PC-9 (cell line): ENCODE measurements at regions not wholly inside any gene's neighbourhood (a gene's known extent, or its start where the extent isn't known, plus 50 kb on each side); places are given as distances from the start of the nearest gene placed in this dataset.

ENCODE experiments used
- BruUV-seq: library from RNA; stranded (reverse); fragments of 400-500 nt; replicated peaks from 2 replicates; lab custom pipeline; 2021; lab: Mats Ljungman, UMichigan
- CTCF ChIA-PET: fragments of 300-600 bp; sonication (Branson Sonifier 250); formaldehyde crosslinking; loops from one replicate; lab custom pipeline; 2022; ENCODE audit warnings: antibody characterized with exemption; lab: Charles Lee
- POLR2A ChIA-PET: fragments of 300-600 bp; sonication (Branson Sonifier 250); formaldehyde crosslinking; loops from one replicate; lab custom pipeline; 2022; ENCODE audit warnings: antibody characterized with exemption; ENCODE audit not compliant: unreplicated experiment; lab: Charles Lee
- DNase-seq, 2 experiments: peaks; one replicate each; pipeline versions ENCODE4 v3.0.0 to v3.0.0-alpha.2; 2015 to 2022; ENCODE audit warnings: mixed read lengths in 1 of 2
- H2AFZ ChIP-seq: fragments of 200-600 bp; sonication (generic); 2 replicates; pipeline ENCODE4 v1.8.1; 2017; ENCODE audit warnings: antibody characterized with exemption
- H3F3A ChIP-seq: fragments of 200-600 bp; sonication (generic); 2 replicates; pipeline ENCODE4 v1.8.1; 2017; ENCODE audit warnings: antibody characterized with exemption, mild to moderate bottlenecking, low read depth; ENCODE audit not compliant: insufficient read depth
- H3K27ac ChIP-seq: fragments of 200-600 bp; sonication (generic); 2 replicates; pipeline ENCODE4 v1.6.1; 2016; ENCODE audit warnings: mixed run types
- H3K27me3 ChIP-seq: fragments of 200-600 bp; sonication (generic); 2 replicates; pipeline ENCODE4 v1.6.1; 2016; ENCODE audit warnings: low read depth, mixed run types; ENCODE audit not compliant: insufficient read depth
- H3K36me3 ChIP-seq: fragments of 200-600 bp; sonication (generic); 2 replicates; pipeline ENCODE4 v1.6.1; 2016; ENCODE audit warnings: low read depth, mixed run types
- H3K4me1 ChIP-seq: fragments of 200-600 bp; sonication (generic); replicated peaks from 2 replicates; pipeline ENCODE4 v1.6.1; 2016; ENCODE audit warnings: mixed run types; ENCODE audit not compliant: insufficient read depth
- H3K4me2 ChIP-seq: fragments of 200-600 bp; sonication (generic); 2 replicates; pipeline ENCODE4 v1.6.1; 2017; ENCODE audit warnings: mixed run types
- H3K4me3 ChIP-seq: fragments of 200-600 bp; sonication (generic); 2 replicates; pipeline ENCODE4 v1.6.1; 2016; ENCODE audit warnings: mixed run types
- H3K79me2 ChIP-seq: fragments of 200-600 bp; sonication (generic); 2 replicates; pipeline ENCODE4 v1.6.1; 2017; ENCODE audit warnings: low read depth, mixed run types
- H3K9me2 ChIP-seq: fragments of 200-600 bp; sonication (generic); 2 replicates; pipeline ENCODE4 v1.8.1; 2017; ENCODE audit warnings: mild to moderate bottlenecking; ENCODE audit not compliant: insufficient read depth
- H3K9me3 ChIP-seq: fragments of 200-600 bp; sonication (generic); 2 replicates; pipeline ENCODE4 v1.8.1; 2016; ENCODE audit warnings: low read depth; ENCODE audit not compliant: insufficient read depth
- H4K20me1 ChIP-seq: fragments of 200-600 bp; sonication (generic); 2 replicates; pipeline ENCODE4 v1.8.1; 2017; ENCODE audit not compliant: insufficient read depth
- EZH2 ChIP-seq: fragments of 200-600 bp; sonication (generic); IDR thresholded peaks from 2 replicates; pipeline ENCODE4 v1.8.0; 2017; ENCODE audit warnings: antibody characterized with exemption, low read depth
- intact Hi-C: fragments of 100-400 bp; cut with micrococcal nuclease; formaldehyde crosslinking; loops from one replicate; pipeline ENCODE4 v1.10.0; 2022; ENCODE audit not compliant: unreplicated experiment
- TF ChIP-seq, protein P1 (sequence below): fragments of 200-600 bp; sonication (generic); conservative IDR thresholded peaks from 2 replicates; pipeline ENCODE4 v1.6.1; 2017; ENCODE audit warnings: mixed run types, antibody characterized with exemption, mild to moderate bottlenecking, moderate library complexity

DNA sequence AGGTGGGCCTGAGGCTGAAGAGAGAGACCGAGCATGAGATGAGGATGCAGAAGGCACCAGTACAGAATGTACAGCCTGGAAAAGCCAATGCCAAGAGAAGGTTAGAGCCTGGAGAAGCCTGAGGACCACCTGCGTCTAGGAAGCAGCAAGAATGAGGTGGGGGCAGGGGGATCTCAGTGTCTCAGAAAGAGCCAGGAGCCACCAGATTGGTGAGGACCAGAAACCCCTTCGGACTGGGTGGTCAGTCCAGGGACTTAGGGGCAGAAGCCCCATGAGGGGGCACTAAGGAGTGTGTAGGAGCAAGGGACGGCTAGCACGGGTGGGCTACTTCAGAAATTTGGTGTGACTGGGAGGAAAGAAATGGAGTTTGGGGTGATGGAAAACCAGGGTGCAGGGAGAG is 205.9 kb upstream of the RNF32 start:
- Histone ChIP-seq H3K79me2 (no peaks in the 10 kb centered on the region), H2AFZ (no peak overlapping the region), H3K4me1 (no peaks in the 10 kb centered on the region), H3K4me3 (no peak overlapping the region), H3K27ac (no peak overlapping the region), H3F3A (no peaks in the 10 kb centered on the region), H3K9me3 (no peaks in the 10 kb centered on the region), H3K4me2 (no peak overlapping the region), H4K20me1 (no peaks in the 10 kb centered on the region), H3K36me3 (no peaks in the 10 kb centered on the region), H3K9me2 (no peaks in the 10 kb centered on the region), H3K27me3 (peaks cover 96% of the 10 kb centered on the region)
- ChIA-PET POLR2A (no interaction called here), CTCF (no interaction called here)
- no peak for TF ChIP-seq EZH2
- TF ChIP-seq, protein P1, sequence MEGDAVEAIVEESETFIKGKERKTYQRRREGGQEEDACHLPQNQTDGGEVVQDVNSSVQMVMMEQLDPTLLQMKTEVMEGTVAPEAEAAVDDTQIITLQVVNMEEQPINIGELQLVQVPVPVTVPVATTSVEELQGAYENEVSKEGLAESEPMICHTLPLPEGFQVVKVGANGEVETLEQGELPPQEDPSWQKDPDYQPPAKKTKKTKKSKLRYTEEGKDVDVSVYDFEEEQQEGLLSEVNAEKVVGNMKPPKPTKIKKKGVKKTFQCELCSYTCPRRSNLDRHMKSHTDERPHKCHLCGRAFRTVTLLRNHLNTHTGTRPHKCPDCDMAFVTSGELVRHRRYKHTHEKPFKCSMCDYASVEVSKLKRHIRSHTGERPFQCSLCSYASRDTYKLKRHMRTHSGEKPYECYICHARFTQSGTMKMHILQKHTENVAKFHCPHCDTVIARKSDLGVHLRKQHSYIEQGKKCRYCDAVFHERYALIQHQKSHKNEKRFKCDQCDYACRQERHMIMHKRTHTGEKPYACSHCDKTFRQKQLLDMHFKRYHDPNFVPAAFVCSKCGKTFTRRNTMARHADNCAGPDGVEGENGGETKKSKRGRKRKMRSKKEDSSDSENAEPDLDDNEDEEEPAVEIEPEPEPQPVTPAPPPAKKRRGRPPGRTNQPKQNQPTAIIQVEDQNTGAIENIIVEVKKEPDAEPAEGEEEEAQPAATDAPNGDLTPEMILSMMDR = no peak
- BruUV-seq = no TSS peak
- no peak for DNase-seq
- intact Hi-C loops = no loop called here

DNA sequence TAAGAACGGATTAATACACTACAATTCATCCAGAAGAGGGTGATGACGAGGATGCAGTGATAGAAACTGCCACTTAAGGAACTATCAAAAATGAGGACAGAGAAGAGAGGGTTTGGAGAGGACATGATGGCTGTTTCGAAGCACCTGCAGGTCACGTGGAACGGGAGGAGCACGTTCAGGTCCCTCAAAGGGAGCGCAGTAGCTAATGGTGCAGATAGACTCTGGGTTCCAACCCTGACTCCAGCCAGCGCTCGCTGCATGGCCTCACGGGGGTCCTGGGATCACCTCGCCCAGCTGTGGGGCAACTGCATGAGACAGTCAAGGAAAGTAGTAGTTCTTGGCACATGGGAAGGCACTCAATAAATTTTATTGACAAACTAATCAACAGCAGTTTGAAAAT is 208.6 kb upstream of the RNF32 start:
- no peak overlapping the region for H3K4me2 ChIP-seq
- TF ChIP-seq, protein P1 = no peak
- TF ChIP-seq EZH2 = no peak
- no peaks in the 10 kb centered on the region for H3K79me2 ChIP-seq
- no peaks in the 10 kb centered on the region for H3K36me3 ChIP-seq
- BruUV-seq = no TSS peak
- H3F3A ChIP-seq = no peaks in the 10 kb centered on the region
- H3K27ac ChIP-seq = no peak overlapping the region
- H3K9me3 ChIP-seq = no peaks in the 10 kb centered on the region
- H2AFZ ChIP-seq = no peak overlapping the region
- intact Hi-C loops = no loop called here
- no peak overlapping the region for H3K4me3 ChIP-seq
- DNase-seq = no peak
- POLR2A ChIA-PET = no interaction called here
- CTCF ChIA-PET = no interaction called here
- H3K4me1 ChIP-seq = no peaks in the 10 kb centered on the region
- no peaks in the 10 kb centered on the region for H4K20me1 ChIP-seq
- H3K9me2 ChIP-seq = no peaks in the 10 kb centered on the region; the same call in 1 of the 2 replicates
- H3K27me3 ChIP-seq = peaks cover 96% of the 10 kb centered on the region

DNA sequence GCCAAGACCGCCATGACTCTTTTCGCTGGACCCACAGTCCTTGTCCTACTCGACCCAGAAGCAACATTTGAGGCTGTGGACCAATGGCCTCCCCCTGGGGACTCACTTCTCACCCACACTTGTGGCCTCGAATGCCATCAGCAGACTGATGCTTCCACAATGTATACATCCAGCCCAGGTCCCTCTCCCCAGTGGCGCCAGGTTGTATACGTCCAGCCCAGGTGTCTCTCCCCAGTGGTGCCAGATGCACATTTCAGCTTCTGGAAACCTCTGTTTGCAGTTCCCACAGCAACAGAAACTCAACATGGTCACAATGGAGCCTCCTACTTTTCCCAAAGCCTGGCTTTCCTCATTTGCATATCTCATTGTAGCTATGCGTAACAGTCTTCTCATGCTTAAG is 210.5 kb upstream of the RNF32 start:
- ChIA-PET CTCF (no interaction called here), POLR2A (no interaction called here)
- H3K9me3 ChIP-seq = no peaks in the 10 kb centered on the region
- H3K9me2 ChIP-seq = no peaks in the 10 kb centered on the region; the same call in 1 of the 2 replicates
- H3K4me3 ChIP-seq = no peak overlapping the region
- H3K27me3 ChIP-seq = peaks cover 97% of the 10 kb centered on the region
- H4K20me1 ChIP-seq = no peaks in the 10 kb centered on the region
- intact Hi-C loops = no loop called here
- TF ChIP-seq, protein P1 = no peak
- TF ChIP-seq EZH2 = no peak
- DNase-seq = no peak
- H3K4me2 ChIP-seq = no peak overlapping the region
- H3K4me1 ChIP-seq = no peaks in the 10 kb centered on the region
- BruUV-seq = no TSS peak
- H3K27ac ChIP-seq = no peak overlapping the region
- no peak overlapping the region for H2AFZ ChIP-seq
- no peaks in the 10 kb centered on the region for H3F3A ChIP-seq
- no peaks in the 10 kb centered on the region for H3K79me2 ChIP-seq
- no peaks in the 10 kb centered on the region for H3K36me3 ChIP-seq
